HEK293 (cell line): ENCODE measurements at regions not wholly inside any gene's neighbourhood (a gene's known extent, or its start where the extent isn't known, plus 50 kb on each side); places are given as distances from the start of the nearest gene placed in this dataset.

Source experiments
- ZNF423 ChIP-seq: fragments of 450-650 bp; formaldehyde crosslinking; IDR thresholded peaks from 2 replicates; pipeline ENCODE4 v1.5.1; 2016; ENCODE audit warnings: missing biosample characterization, missing genetic modification characterization
- ZNF530 ChIP-seq: fragments of 450-650 bp; formaldehyde crosslinking; IDR thresholded peaks from 2 replicates; pipeline ENCODE4 v1.5.1; 2016; ENCODE audit warnings: low read depth, missing biosample characterization, missing genetic modification characterization
- ZNF664 ChIP-seq: fragments of 450-650 bp; formaldehyde crosslinking; IDR thresholded peaks from 2 replicates; pipeline ENCODE4 v1.5.1; 2016; ENCODE audit warnings: missing biosample characterization, missing genetic modification characterization
- TF ChIP-seq, protein P1 (sequence below): fragments of 450-650 bp; formaldehyde crosslinking; IDR thresholded peaks from 2 replicates; pipeline ENCODE4 v1.5.1; 2016; ENCODE audit warnings: missing biosample characterization, missing genetic modification characterization
- TF ChIP-seq, protein P2 (sequence below): fragments of 450-650 bp; formaldehyde crosslinking; IDR thresholded peaks from 2 replicates; pipeline ENCODE4 v1.5.1; 2016; ENCODE audit warnings: missing biosample characterization, missing genetic modification characterization
- TF ChIP-seq, protein P3 (sequence below): fragments of 450-650 bp; formaldehyde crosslinking; IDR thresholded peaks from 2 replicates; pipeline ENCODE4 v1.5.1; 2016; ENCODE audit warnings: missing biosample characterization, missing genetic modification characterization

DNA sequence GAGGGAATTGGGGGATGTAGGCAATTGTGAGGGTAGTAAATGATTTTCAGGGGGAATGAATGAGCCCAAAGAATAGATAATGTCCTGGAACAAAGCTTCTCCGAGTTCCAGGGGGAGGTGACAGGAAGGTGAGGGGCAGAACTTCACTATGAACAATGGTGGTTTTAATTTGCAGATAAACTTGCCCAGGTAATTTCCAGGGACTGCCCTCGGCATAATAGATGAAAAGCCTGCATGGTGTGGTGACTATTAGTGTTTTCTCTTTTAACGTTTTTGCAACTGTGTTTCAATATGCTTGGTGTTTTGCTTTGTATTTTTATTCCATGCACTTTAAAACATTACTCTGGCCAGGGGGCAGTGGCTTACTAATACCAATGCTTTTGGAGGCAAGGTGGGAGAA, 325.2 kb upstream of the RGS6 start:
- TF ChIP-seq, protein P1, sequence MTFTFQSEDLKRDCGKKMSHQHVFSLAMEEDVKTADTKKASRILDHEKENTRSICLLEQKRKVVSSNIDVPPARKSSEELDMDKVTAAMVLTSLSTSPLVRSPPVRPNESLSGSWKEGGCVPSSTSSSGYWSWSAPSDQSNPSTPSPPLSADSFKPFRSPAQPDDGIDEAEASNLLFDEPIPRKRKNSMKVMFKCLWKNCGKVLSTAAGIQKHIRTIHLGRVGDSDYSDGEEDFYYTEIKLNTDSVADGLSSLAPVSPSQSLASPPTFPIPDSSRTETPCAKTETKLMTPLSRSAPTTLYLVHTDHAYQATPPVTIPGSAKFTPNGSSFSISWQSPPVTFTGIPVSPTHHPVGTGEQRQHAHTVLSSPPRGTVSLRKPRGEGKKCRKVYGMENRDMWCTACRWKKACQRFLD (tag by site-specific recombination), result no peak
- TF ChIP-seq ZNF530, result no peak; the same call in 1 of the 2 replicates
- TF ChIP-seq, protein P2, sequence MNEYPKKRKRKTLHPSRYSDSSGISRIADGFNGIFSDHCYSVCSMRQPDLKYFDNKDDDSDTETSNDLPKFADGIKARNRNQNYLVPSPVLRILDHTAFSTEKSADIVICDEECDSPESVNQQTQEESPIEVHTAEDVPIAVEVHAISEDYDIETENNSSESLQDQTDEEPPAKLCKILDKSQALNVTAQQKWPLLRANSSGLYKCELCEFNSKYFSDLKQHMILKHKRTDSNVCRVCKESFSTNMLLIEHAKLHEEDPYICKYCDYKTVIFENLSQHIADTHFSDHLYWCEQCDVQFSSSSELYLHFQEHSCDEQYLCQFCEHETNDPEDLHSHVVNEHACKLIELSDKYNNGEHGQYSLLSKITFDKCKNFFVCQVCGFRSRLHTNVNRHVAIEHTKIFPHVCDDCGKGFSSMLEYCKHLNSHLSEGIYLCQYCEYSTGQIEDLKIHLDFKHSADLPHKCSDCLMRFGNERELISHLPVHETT (tag by site-specific recombination), result no peak
- TF ChIP-seq, protein P3, sequence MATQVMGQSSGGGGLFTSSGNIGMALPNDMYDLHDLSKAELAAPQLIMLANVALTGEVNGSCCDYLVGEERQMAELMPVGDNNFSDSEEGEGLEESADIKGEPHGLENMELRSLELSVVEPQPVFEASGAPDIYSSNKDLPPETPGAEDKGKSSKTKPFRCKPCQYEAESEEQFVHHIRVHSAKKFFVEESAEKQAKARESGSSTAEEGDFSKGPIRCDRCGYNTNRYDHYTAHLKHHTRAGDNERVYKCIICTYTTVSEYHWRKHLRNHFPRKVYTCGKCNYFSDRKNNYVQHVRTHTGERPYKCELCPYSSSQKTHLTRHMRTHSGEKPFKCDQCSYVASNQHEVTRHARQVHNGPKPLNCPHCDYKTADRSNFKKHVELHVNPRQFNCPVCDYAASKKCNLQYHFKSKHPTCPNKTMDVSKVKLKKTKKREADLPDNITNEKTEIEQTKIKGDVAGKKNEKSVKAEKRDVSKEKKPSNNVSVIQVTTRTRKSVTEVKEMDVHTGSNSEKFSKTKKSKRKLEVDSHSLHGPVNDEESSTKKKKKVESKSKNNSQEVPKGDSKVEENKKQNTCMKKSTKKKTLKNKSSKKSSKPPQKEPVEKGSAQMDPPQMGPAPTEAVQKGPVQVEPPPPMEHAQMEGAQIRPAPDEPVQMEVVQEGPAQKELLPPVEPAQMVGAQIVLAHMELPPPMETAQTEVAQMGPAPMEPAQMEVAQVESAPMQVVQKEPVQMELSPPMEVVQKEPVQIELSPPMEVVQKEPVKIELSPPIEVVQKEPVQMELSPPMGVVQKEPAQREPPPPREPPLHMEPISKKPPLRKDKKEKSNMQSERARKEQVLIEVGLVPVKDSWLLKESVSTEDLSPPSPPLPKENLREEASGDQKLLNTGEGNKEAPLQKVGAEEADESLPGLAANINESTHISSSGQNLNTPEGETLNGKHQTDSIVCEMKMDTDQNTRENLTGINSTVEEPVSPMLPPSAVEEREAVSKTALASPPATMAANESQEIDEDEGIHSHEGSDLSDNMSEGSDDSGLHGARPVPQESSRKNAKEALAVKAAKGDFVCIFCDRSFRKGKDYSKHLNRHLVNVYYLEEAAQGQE, result no peak
- no peak for TF ChIP-seq ZNF664 (tag by site-specific recombination)
- no peak for TF ChIP-seq ZNF423 (tag by site-specific recombination)
